Endodermal cell (in vitro differentiated cells): ENCODE measurements at regions not wholly inside any gene's neighbourhood (a gene's known extent, or its start where the extent isn't known, plus 50 kb on each side); places are given as distances from the start of the nearest gene placed in this dataset.

Experiments
- DNase-seq: peaks from one replicate; pipeline ENCODE4 v3.0.0-alpha.2; 2017
- H3K27ac ChIP-seq: 2 replicates; pipeline ENCODE4 v1.5.1; 2013; ENCODE audit warnings: mild to moderate bottlenecking, low read depth, low read length, moderate library complexity
- H3K27me3 ChIP-seq: 2 replicates; pipeline ENCODE4 v1.6.1; 2013; ENCODE audit warnings: mild to moderate bottlenecking, low read length, moderate library complexity; ENCODE audit not compliant: insufficient read depth, control insufficient read depth, poor library complexity, severe bottlenecking
- H3K36me3 ChIP-seq: 2 replicates; pipeline ENCODE4 v1.7.0; 2013; ENCODE audit warnings: mild to moderate bottlenecking, low read length, moderate library complexity; ENCODE audit not compliant: control insufficient read depth, insufficient read depth
- H3K4me1 ChIP-seq: one replicate; pipeline ENCODE4 v1.7.0; 2013; ENCODE audit warnings: low read length; ENCODE audit not compliant: control insufficient read depth, insufficient read depth
- H3K4me3 ChIP-seq: 2 replicates; pipeline ENCODE4 v1.5.1; 2013; ENCODE audit warnings: mild to moderate bottlenecking, low read length, moderate library complexity
- H3K9ac ChIP-seq: 2 replicates; pipeline ENCODE4 v1.6.1; 2013; ENCODE audit warnings: mild to moderate bottlenecking, low read length, moderate library complexity; ENCODE audit not compliant: poor library complexity, severe bottlenecking; ENCODE audit errors: extremely low read depth
- H3K9me3 ChIP-seq: 2 replicates; pipeline ENCODE4 v1.6.1; 2013; ENCODE audit warnings: mild to moderate bottlenecking, low read length, moderate library complexity; ENCODE audit not compliant: control insufficient read depth
- H3K27ac Mint-ChIP-seq: 2 replicates; pipeline ENCODE4 v1.8.0; 2020; ENCODE audit warnings: mixed read lengths
- H3K27me3 Mint-ChIP-seq: 2 replicates; pipeline ENCODE4 v1.8.0; 2021; ENCODE audit warnings: mild to moderate bottlenecking, mixed read lengths; ENCODE audit not compliant: insufficient read depth
- H3K36me3 Mint-ChIP-seq: 2 replicates; pipeline ENCODE4 v1.8.0; 2020; ENCODE audit warnings: low read depth, mixed read lengths
- H3K4me1 Mint-ChIP-seq: 2 replicates; pipeline ENCODE4 v1.8.0; 2020; ENCODE audit warnings: mixed read lengths
- H3K4me3 Mint-ChIP-seq: 2 replicates; pipeline ENCODE4 v1.8.0; 2020; ENCODE audit warnings: mild to moderate bottlenecking, moderate library complexity, mixed read lengths
- H3K9me3 Mint-ChIP-seq: 2 replicates; pipeline ENCODE4 v1.8.0; 2020; ENCODE audit warnings: mild to moderate bottlenecking, mixed read lengths
- WGBS, 2 experiments: methylation state at CpG; one replicate each; pipeline versions ENCODE4 v1.1.5 to v1.1.7; 2013; ENCODE audit warnings: missing lambda C conversion rate in 2 of 2, mixed read lengths in 1 of 2; ENCODE audit not compliant: insufficient coverage in 1 of 2, insufficient read length in 1 of 2; 5-methylcytosine and 5-hydroxymethylcytosine counted together
- TF ChIP-seq, protein P1 (sequence below): fragments of 200-600 bp; sonication (generic); conservative IDR thresholded peaks from 2 replicates; pipeline ENCODE4 v1.5.0; 2021; ENCODE audit warnings: antibody characterized with exemption, mild to moderate bottlenecking

DNA sequence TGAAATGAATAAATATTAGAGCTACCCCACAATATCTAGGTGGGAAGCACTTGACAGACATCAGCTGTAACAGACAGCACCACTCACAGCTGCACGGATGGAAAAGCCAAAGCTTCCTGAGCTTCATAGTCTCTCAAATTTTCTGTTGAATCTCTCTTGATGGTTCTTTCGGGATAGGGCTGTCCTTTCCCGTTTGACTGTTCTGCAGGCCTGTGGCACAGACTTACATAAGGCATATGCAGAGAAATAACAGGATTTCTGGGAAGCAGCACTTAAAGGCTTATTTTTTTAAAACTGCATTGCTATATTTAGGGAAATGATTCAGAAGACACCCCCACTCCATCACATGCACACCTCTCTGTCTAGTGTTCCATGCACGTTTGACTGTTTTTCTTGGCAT, 77.5 kb downstream of the ZNF648 start:
- no peak overlapping the region for H3K4me3 ChIP-seq
- H3K27ac ChIP-seq = no peak overlapping the region
- H3K36me3 Mint-ChIP-seq = no peaks in the 10 kb centered on the region
- peaks cover 7% of the 10 kb centered on the region for H3K9me3 Mint-ChIP-seq
- peaks cover 19% of the 10 kb centered on the region for H3K4me1 Mint-ChIP-seq
- H3K27me3 ChIP-seq = peaks cover 37% of the 10 kb centered on the region
- no peaks in the 10 kb centered on the region for H3K9me3 ChIP-seq
- DNase-seq = no peak
- peaks cover 4% of the 10 kb centered on the region for H3K27me3 Mint-ChIP-seq
- no peak overlapping the region for H3K4me3 Mint-ChIP-seq
- TF ChIP-seq, protein P1, sequence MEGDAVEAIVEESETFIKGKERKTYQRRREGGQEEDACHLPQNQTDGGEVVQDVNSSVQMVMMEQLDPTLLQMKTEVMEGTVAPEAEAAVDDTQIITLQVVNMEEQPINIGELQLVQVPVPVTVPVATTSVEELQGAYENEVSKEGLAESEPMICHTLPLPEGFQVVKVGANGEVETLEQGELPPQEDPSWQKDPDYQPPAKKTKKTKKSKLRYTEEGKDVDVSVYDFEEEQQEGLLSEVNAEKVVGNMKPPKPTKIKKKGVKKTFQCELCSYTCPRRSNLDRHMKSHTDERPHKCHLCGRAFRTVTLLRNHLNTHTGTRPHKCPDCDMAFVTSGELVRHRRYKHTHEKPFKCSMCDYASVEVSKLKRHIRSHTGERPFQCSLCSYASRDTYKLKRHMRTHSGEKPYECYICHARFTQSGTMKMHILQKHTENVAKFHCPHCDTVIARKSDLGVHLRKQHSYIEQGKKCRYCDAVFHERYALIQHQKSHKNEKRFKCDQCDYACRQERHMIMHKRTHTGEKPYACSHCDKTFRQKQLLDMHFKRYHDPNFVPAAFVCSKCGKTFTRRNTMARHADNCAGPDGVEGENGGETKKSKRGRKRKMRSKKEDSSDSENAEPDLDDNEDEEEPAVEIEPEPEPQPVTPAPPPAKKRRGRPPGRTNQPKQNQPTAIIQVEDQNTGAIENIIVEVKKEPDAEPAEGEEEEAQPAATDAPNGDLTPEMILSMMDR = no peak
- H3K27ac Mint-ChIP-seq = no peak overlapping the region
- no peaks in the 10 kb centered on the region for H3K36me3 ChIP-seq
- H3K4me1 ChIP-seq = peaks cover 7% of the 10 kb centered on the region
- WGBS, 2 experiments = 83 to 89% methylated on average over 3 to 4 of the region's 4 CpGs
- no peak overlapping the region for H3K9ac ChIP-seq

DNA sequence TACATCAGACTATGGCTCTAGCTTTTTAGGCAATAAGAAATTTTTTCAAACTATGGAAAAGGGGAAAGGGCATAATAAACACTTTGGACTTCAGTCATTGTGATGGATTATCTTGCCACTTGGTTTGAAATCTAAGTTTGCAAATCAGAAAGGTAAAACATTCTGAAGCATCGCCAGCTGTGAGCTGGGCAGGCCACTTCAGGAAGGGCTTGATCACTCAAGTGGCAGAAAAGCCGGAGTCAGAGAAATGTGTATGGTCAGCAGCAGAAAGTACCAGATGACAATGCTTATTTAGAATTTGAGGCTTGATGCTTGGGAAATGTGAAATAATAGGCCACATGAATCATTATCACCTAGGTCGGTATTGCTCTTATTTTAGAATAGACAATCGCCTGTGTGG, 79.7 kb downstream of the ZNF648 start:
- Mint-ChIP-seq H3K9me3 (peaks cover 13% of the 10 kb centered on the region), H3K36me3 (no peaks in the 10 kb centered on the region), H3K4me1 (peaks cover 14% of the 10 kb centered on the region), H3K27ac (no peak overlapping the region), H3K27me3 (peaks cover 4% of the 10 kb centered on the region), H3K4me3 (no peak overlapping the region)
- H3K4me1 ChIP-seq = peaks cover 6% of the 10 kb centered on the region
- H3K9ac ChIP-seq = no peak overlapping the region
- TF ChIP-seq, protein P1 = no peak
- H3K4me3 ChIP-seq = no peak overlapping the region
- peaks cover 25% of the 10 kb centered on the region for H3K27me3 ChIP-seq
- H3K9me3 ChIP-seq = no peaks in the 10 kb centered on the region
- no peak overlapping the region for H3K27ac ChIP-seq
- no peak for DNase-seq
- no peaks in the 10 kb centered on the region for H3K36me3 ChIP-seq
- 91 to 97% methylated on average over 3 to 4 of the region's 4 CpGs for WGBS, 2 experiments

DNA sequence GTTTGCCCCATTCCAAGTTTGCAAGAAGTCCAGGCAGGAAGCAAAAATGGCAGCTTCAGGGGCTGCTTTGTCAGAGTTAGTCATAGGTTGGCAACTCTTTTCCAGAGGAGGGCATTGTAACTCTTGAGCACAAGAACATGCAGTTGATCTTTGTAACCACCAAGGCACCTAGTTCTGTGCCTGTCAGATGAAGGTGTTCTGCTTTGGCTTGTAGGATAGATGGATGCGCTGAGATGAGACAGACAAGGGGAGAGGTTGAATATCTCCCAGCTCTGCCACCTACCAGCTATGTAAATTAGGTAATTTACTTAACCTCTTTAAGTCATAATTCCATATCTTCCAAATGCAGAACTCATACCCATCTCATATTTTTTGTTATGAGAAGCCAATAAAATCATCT, 89.3 kb downstream of the ZNF648 start:
- H3K27ac Mint-ChIP-seq = no peak overlapping the region

More for the DNA sequence above, 89.3 kb downstream of the ZNF648 start:
- H3K27ac ChIP-seq = no peak overlapping the region
- H3K36me3 Mint-ChIP-seq = no peaks in the 10 kb centered on the region
- DNase-seq = no peak
- peaks cover 31% of the 10 kb centered on the region for H3K4me1 Mint-ChIP-seq
- H3K27me3 ChIP-seq = no peaks in the 10 kb centered on the region
- H3K9me3 Mint-ChIP-seq = peaks cover 6% of the 10 kb centered on the region
- no peaks in the 10 kb centered on the region for H3K36me3 ChIP-seq
- TF ChIP-seq, protein P1 = no peak
- no peak overlapping the region for H3K4me3 Mint-ChIP-seq
- peaks cover 1% of the 10 kb centered on the region for H3K27me3 Mint-ChIP-seq
- H3K4me1 ChIP-seq = peaks cover 9% of the 10 kb centered on the region
- no peak overlapping the region for H3K4me3 ChIP-seq
- H3K9me3 ChIP-seq = no peaks in the 10 kb centered on the region
- 100% methylated on average over 1 of the region's 1 CpG; no CpG with 5 or more reads in 1 of the 2 experiments for WGBS, 2 experiments
- no peak overlapping the region for H3K9ac ChIP-seq
